ENCODE measurements at regions not wholly inside any gene's neighbourhood (a gene's known extent, or its start where the extent isn't known, plus 50 kb on each side); places are given as distances from the start of the nearest gene placed in this dataset.

DNA sequence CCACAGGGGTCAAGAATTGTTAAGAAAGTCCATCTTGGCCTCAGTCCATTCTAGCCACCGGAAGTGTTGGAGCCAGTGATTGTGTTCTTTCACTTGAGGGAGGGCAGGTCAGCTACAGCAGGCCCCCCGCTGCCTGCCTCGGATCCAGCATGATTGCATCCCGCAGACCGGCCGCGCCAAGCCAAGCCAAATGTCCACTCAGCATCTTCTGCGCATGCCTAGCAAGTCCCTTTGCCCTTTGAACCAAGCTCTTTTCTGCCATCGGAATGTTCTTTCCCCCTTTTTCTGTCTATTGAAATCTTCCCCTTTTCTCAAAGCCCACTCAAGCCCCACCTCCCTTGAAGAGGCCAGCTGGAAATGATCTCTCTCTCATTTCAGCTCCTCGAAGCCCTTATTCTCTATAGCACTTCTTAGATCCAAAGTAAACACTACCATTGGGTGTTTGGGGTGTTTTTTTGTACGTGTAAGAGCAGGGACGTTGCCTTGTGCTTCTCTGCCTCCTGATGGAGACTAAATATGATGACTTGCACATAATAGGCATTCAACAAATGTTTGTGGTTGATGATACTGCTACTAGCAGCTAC, 147.8 kb upstream of the BCOR start:
- TF ChIP-seq, protein P1, sequence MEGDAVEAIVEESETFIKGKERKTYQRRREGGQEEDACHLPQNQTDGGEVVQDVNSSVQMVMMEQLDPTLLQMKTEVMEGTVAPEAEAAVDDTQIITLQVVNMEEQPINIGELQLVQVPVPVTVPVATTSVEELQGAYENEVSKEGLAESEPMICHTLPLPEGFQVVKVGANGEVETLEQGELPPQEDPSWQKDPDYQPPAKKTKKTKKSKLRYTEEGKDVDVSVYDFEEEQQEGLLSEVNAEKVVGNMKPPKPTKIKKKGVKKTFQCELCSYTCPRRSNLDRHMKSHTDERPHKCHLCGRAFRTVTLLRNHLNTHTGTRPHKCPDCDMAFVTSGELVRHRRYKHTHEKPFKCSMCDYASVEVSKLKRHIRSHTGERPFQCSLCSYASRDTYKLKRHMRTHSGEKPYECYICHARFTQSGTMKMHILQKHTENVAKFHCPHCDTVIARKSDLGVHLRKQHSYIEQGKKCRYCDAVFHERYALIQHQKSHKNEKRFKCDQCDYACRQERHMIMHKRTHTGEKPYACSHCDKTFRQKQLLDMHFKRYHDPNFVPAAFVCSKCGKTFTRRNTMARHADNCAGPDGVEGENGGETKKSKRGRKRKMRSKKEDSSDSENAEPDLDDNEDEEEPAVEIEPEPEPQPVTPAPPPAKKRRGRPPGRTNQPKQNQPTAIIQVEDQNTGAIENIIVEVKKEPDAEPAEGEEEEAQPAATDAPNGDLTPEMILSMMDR (IDR thresholded peaks at IDR 0.05; ENCODE audit: control insufficient read depth, extremely low read depth, insufficient read depth) = no peak
- no peak overlapping the region for H3K4me3 ChIP-seq (ENCODE audit: low read depth, low read length)
- no peak for DNase-seq (ENCODE audit: low read depth)

DNA sequence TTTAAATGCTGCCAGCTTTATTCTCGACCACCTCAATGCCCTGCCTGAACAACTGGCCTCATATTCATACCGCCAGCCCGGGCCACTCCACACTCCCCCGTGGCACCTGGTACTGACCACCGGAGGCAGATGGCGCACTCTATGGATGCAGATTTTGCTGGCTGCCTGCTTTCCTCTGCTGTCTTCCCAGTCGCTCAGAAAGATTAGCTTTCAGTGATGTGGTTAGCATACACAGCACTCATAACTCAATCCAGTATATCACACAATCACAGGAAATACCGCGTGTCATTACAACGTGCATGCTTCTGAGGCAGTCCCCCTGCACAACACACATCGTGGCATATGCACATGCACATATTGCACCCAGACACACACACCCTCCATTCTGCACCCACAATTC, 147.2 kb upstream of the BCOR start:
- no peak for DNase-seq (ENCODE audit: low read depth)
- H3K4me3 ChIP-seq (ENCODE audit: low read depth, low read length) = no peak overlapping the region
- TF ChIP-seq, protein P1 (IDR thresholded peaks at IDR 0.05; ENCODE audit: control insufficient read depth, extremely low read depth, insufficient read depth) = no peak

DNA sequence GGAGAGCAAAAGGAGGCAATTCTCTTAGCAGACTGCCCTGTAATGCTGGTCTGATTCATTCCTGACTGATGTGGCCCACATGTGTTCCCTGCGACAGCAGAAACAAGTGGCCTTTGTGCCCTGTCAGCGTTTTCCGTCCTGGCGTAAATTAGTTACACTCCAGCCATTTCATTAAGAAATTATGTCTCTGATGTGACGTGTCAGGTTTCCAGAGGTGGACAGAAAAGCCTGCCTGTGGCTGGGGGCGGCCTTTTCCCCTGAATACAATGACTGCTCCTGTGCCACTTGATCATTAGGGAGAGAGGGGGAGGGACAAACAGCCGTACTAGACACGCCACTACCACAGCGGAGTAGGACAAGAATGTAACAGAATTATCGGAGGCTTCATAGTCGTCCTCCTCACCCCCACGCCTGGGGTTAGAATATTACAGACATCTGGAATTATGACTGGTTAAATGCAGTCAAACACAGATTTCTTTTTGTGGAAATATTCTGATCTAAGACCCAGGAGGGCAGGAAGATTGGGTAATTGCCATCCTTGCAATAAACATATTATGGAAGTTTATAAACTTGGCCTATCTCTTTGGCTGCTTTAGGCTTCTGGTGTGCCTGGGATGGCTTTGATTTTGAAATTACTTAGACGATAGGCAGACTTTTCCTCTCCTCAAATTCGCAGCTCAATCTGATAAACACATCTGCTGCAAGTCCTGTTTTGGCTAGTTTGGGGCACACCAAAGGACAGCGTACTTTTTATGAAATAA, 146.2 kb upstream of the BCOR start:
- no peak for DNase-seq (ENCODE audit: low read depth)
- no peak overlapping the region for H3K4me3 ChIP-seq (ENCODE audit: low read depth, low read length)
- TF ChIP-seq, protein P1 (IDR thresholded peaks at IDR 0.05; ENCODE audit: control insufficient read depth, extremely low read depth, insufficient read depth) = no peak

DNA sequence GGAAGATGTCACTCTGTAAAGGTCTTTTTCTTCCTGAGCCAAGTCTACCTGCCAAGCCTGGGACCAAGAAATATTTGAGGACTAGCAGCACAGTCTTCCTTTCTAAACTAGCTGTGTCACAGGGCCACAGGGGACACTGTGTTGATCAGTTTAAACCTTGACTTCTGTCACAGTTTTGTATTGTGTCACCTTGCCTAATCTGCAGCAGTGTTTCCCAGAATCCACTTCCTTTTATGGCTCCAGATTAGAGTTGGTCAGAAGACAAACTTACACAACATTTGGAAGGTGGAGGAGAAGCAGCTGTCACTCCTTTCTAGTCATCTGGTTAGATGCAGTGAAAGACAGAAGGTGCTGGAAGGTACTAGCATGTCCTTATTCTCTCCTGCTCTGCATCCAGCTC, 143.1 kb upstream of the BCOR start:
- no peak for DNase-seq (ENCODE audit: low read depth)
- TF ChIP-seq, protein P1 (IDR thresholded peaks at IDR 0.05; ENCODE audit: control insufficient read depth, extremely low read depth, insufficient read depth) = no peak
- no peak overlapping the region for H3K4me3 ChIP-seq (ENCODE audit: low read depth, low read length)

DNA sequence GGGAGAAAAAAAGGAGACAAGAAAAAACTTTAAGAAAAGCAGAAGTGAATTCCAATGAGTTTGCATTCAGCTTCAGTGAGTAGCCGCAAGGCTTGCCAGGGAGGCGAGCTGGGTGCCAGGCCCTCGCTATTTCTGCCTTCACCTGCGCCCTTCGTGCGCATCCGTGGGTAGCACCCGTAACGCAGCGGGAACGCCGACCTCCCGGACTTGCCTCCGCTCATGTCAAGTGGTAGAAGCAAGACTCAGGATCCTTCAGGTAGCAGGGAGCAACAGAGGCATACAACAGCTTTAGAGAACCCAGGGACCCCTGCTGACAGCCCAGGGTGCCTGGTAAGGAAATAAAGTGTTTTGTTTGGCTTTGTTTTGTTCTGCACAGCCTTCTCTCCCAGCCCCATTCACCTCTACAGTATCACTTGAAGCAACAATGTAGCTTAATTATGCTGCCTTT, 140.0 kb upstream of the BCOR start:
- TF ChIP-seq, protein P1 (IDR thresholded peaks at IDR 0.05; ENCODE audit: control insufficient read depth, extremely low read depth, insufficient read depth) = no peak
- H3K4me3 ChIP-seq (ENCODE audit: low read depth, low read length) = no peak overlapping the region
- no peak for DNase-seq (ENCODE audit: low read depth)

DNA sequence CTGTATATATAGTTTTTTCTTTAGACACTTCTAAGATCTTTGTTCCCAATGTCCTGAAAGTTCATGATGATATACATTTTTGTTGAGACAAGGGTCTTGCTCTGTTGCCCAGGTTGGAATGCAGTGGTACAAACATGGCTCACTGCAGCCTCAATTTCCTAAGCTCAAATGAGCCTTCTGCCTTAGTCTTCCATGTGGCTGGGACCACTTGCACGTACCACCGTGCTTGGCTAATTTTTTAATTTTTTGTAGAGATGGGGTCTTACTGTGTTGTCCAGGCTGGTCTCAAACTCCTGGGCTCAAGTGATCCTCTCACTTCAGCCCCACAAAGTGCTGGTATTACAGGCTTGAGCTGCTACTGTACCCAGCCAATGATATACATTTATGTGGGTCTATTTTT, 132.9 kb upstream of the BCOR start:
- no peak for DNase-seq (ENCODE audit: low read depth)
- TF ChIP-seq, protein P1 (IDR thresholded peaks at IDR 0.05; ENCODE audit: control insufficient read depth, extremely low read depth, insufficient read depth) = no peak
- no peak overlapping the region for H3K4me3 ChIP-seq (ENCODE audit: low read depth, low read length)
